ENCODE measurements at regions not wholly inside any gene's neighbourhood (a gene's known extent, or its start where the extent isn't known, plus 50 kb on each side); places are given as distances from the start of the nearest gene placed in this dataset.

- no peak for DNase-seq
Measured at GRCh38 chr6:43965628-43966373, 161.5 kb downstream of the MRPL14 start.

- no peak for DNase-seq
Measured at GRCh38 chr6:43964659-43965570, 162.3 kb downstream of the MRPL14 start.

GRCh38 chr6:43963877-43964658 is 163.2 kb downstream of the MRPL14 start:
- no peak for DNase-seq

- no peak for DNase-seq
Measured at GRCh38 chr6:43963203-43963602, 164.0 kb downstream of the MRPL14 start.

GRCh38 chr6:43962458-43962857 is 164.8 kb downstream of the MRPL14 start:
- no peak for DNase-seq

GRCh38 chr6:43957273-43957672 is 170.0 kb downstream of the MRPL14 start:
- DNase-seq = no peak

GRCh38 chr6:43956478-43956877 is 170.8 kb downstream of the MRPL14 start:
- DNase-seq = no peak

- DNase-seq = no peak
Measured at GRCh38 chr6:43954311-43955131, 172.7 kb downstream of the MRPL14 start.

- no peak for DNase-seq
Measured at GRCh38 chr6:43953794-43954310, 173.4 kb downstream of the MRPL14 start.

- DNase-seq = no peak
Measured at GRCh38 chr6:43953256-43953655, 174.0 kb downstream of the MRPL14 start.

GRCh38 chr6:43952746-43953145 is 174.5 kb downstream of the MRPL14 start:
- no peak for DNase-seq

GRCh38 chr6:43951756-43952675 is 175.2 kb downstream of the MRPL14 start:
- no peak for DNase-seq

GRCh38 chr6:43951063-43951755 is 176.0 kb downstream of the MRPL14 start:
- no peak for DNase-seq

GRCh38 chr6:43950731-43951062 is 176.6 kb downstream of the MRPL14 start:
- DNase-seq = no peak

- DNase-seq = no peak
Measured at GRCh38 chr6:43950051-43950605, 177.1 kb downstream of the MRPL14 start.

GRCh38 chr6:43949551-43949991 is 177.7 kb downstream of the MRPL14 start:
- DNase-seq = no peak

- no peak for DNase-seq
Measured at GRCh38 chr6:43948527-43949485, 178.4 kb downstream of the MRPL14 start.

- DNase-seq = no peak
Measured at GRCh38 chr6:43947860-43948259, 177.8 kb downstream of the VEGFA start.
